Activated CD8-positive, alpha-beta memory T cell treated with anti-CD3 and anti-CD28 coated beads, Interleukin-2, amount 50 U/mL, for 1 hour (primary cell): ENCODE measurements at regions not wholly inside any gene's neighbourhood (a gene's known extent, or its start where the extent isn't known, plus 50 kb on each side); places are given as distances from the start of the nearest gene placed in this dataset.
"Not testable (repeated sequence)": the region's sequence is repeated elsewhere in the genome, so short reads cannot be mapped to it uniquely, and the experiment has no call there.

ENCODE experiments used
- DNase-seq: peaks from one replicate; pipeline ENCODE4 v3.0.0-alpha.2; 2020; ENCODE audit errors: extremely low read depth

DNA sequence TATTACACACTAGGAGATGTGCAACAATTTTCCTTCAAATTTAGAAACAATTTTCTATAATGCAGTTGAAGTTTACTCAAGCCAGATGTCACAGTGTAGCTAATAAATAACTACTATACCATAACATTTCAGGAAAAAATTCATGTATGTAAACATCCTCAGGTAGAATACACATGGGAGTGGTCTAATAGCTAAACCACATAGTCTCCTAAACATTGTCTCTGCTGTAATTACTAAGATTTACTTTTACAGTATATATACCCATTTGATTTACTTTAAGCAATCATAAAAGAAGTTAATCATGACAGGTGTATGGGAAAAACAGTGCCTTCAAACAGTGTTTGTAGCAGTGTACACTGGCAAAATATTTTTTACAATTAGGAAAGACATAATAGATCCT is 110.1 kb upstream of the GRM7 start:
- no peak for DNase-seq

DNA sequence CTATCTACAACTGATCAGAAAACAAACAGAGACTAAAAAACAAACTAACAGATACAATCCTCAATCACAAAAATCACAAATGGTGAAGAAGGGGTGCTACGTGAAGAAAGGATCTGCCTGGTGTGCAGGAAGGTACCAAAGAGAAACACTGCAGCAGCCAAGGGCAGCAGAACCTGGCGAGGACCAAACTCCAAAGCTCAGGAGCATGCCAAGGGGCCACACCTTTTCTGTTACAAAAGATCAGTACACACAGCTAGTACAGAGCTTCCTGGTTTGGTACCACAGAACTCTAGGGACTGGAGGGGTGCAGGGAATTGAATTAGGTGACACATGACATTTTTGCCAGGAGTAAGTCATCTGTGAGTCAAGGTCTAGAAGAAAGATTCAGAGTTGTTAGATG is 107.4 kb upstream of the GRM7 start:
- DNase-seq = no peak

DNA sequence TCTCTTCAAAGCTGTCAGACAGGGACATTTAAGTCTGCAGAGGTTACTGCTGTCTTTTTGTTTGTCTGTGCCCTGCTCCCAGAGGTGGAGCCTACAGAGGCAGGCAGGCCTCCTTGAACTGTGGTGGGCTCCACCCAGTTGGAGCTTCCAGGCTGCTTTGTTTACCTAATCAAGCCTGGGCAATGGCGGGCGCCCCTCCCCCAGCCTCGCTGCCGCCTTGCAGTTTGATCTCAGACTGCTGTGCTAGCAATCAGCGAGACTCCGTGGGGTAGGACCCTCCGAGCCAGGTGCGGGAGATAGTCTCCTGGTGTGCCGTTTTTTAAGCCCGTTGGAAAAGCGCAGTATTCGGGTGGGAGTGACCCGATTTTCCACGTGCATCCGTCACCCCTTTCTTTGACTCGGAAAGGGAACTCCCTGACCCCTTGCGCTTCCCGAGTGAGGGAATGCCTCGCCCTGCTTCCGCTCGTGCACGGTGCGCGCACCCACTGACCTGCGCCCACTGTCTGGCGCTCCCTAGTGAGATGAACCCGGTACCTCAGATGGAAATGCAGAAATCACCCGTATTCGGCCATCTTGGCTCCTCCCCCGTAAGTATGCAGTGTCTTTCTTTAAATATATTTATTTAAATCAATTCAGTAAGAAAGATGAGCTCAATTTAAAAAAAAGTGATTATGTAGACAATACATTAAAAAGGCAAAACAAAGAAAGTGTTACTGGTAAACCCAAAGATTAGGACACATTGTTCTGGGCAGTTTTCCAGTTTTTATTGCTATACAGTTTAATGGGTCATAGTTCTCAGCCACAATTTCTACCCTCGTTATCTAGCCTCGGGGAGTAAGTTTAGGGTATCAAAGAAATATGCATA is 91.2 kb upstream of the GRM7 start:
- not testable (repeated sequence) for DNase-seq

DNA sequence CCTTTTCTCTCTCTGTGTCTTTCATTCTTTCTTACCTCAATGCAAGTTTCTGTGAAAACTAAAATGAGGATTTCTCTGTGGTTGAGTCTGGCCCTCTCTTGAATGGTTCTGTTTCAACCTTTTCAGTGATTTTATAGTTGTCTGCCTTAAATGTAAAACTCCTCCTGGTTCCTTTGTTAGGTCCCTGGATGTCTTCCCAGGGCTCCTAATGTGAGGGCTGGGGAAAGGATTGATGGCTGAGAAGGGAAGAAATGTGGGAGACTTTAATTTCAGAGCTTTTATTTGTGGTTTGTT is 90.6 kb upstream of the GRM7 start:
- DNase-seq = no peak

DNA sequence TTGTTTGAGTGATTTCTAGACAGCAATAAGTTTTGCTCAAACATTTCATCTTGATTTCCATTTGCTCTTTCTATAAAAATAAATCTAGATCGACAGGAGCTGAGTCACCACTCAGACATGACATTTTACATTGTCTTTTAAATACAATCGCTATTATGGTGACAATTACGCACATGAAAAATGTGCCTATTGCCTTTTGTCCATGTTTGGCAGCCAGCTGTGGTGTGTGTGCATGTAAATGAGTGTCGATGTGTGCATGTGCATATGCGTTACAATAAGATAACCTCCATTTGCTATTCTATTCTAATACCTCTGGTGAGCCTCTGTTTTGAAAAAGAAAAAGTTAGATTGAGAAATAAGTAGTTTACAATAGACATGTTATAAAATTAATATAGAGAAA is 89.7 kb upstream of the GRM7 start:
- DNase-seq = no peak

DNA sequence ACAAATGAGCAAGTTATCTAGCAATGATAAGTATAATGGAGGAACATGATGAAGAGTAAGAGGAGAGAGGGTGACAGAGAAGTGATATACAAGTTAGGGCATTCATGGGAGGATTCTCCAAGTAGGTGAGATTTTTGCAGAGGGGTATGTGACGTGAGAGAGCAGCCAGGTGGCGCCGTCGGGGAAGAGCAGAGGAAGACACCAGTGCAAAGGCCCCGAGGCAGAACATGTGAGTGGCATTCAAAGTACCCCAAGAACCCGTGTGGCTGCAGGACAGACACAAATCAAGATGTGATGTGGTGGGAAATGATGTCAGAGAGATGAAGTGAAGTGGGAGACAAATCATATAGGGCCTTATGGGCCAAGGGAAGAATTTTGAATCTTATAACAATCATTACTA is 81.8 kb upstream of the GRM7 start:
- no peak for DNase-seq

DNA sequence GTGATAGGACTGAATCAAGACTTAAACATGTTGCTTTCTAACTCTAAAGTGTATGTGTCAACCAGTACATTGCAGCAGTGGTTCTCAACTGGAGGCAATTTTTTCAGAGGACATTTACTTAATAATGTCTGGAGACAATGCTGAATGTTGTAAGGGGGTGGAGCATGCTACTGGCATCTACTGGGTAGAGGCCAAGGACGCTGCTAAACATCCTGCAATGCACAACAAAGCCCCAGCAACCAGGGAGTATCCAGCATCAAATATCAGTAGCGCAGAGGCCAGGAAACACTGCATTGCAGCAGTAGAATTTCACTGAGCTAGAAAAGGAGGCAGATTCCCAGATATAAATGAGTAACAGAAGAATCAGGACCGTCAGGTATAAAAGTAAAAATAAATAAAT is 79.8 kb upstream of the GRM7 start:
- no peak for DNase-seq

DNA sequence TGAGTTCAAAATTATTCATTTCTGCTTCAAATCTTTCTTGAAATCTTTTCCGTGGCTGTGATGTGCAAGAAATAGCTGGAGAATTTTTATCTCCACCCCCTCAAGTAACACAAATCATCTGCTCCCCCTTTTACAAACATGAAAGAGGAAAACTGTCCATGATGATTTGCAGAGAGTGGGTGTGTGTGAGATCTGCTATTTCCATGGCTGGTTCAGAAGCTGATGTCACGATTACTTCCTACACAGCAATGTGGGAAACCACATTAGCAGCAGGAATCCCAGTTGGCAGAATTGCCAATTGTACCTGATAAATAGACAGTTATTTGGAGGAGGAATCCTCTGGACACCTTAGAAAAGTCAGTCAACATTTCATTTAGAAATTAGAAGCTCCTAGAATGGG is 75.2 kb upstream of the GRM7 start:
- DNase-seq = no peak

DNA sequence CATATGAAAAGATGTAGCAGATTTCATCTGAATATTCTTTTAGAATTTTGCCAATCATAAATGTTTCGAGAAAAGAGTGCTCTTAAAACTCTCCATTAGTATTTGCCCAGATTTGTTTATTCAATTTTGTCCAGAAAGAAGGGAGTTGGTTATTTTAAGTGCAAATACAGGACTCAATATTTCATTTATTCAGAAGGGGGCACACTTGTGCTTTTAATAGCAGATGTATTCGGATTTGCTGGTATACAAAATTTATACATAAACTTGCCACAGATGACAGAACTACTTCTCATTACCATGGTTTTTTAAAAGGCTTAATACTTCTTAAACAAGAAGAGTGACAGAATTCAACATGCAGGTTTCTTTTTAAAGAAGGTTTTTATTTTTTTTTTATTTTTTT is 69.8 kb upstream of the GRM7 start:
- no peak for DNase-seq

DNA sequence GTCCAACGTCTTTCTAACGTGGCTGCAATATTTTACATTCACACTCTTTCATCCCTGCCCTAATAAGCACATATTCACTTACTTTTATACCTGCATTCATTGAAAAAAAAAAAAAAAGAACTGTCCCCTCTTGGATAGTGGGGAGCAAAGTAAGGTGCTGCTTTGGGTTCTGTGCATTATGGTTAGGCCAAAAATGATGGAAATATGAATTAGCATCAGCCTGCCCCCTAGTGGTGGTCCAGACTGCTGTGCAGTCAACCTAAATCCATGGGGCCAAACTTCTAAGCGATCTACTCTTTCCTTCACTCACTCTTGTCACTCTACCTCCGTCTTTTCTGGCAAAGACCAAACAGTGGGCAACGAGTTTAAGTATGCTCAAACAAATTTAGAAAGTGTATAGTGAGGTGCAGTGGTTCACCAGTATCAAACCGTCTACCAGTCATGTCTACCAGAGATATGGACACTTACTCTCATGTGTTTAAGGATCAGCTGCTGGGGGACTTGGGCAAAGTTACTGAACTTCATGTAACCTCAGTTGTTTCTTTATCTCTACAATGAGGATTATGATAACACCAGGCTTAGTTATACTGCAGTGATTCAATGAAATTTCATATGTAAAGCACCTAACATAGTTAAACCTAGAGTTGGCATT is 61.5 kb upstream of the GRM7 start:
- DNase-seq = no peak

DNA sequence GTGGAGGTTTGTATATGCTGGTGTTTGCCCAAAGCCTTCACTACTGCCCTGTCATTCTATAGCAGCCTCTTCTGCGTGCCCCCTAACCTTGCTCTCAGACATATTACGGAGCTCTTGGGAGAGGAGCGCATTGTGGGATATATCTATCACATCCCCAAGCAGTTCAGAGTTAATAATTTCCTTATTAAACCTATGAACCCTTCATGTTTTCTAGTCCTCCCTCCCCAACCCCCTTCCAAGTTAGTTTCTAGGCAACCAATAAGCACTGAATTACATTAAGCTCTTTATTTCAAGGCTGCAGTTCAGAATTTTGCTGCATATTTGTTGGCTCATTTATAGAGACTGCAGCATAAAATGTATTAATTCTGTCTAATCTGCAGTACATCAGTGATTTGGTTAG is 57.3 kb upstream of the GRM7 start:
- no peak for DNase-seq

DNA sequence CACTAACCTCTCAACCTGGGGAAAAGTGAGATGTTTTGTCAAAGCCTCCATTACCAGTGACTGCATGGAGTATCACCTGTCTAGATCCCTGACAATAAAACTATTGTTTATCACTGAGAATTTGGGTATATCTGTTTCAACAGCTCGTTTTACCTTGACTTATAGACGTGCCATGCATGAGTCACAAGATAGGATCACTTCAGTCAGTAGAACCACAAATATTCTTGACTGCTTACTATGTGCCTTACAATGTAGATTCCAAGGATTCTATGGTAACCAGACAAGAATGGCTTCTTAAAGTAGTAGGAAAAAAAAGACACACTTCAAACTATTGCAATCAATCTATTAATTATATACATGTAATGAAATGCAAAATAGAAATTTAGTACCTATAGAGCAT is 55.7 kb upstream of the GRM7 start:
- DNase-seq = no peak

DNA sequence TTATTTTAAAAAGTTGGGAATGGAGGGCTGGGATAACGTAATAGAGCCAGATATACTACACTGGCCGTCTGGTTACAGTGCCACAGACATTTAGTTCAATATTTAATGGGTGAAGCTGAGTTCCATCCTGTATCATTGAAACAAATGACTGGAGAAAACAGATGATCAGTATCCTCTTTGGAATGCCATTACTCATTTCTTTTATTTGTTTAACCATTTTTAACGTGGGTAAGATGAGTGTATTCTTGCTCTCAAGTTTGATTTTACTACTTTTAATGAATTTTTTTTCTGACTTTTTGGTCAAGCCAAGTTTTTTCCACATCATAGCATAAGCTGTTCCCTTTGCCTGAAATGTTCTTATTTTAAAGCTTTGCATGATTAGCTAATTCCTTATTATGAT is 53.9 kb upstream of the GRM7 start:
- no peak for DNase-seq

DNA sequence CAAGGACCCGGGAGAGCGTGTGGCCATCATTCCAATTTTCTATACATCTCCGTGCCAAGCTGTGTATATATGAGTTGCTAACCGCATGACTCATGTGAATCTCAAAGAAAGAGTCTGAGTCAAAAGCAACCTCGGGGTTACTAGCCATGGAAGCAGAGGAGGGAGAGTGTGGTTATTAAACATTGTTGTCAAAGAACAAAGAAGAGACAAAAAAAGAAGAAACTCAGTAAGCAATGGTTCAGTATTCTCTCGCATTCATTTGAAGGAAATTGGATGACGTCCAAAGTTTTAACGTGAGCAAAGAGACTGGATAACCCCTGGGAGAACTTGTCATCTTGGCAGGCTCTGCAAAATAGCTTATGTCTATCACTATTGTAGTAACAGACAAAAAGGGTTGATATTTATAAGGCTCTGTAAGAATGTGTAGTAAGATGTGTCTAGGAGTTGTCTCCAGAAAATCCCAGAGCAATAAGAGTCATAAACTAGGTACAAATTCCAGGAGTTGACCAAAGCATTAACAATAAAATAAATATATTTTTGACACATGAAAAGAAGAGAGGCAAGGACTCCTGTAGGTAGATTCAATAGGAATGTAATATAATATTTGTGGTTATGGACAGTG is 52.8 kb upstream of the GRM7 start:
- no peak for DNase-seq

DNA sequence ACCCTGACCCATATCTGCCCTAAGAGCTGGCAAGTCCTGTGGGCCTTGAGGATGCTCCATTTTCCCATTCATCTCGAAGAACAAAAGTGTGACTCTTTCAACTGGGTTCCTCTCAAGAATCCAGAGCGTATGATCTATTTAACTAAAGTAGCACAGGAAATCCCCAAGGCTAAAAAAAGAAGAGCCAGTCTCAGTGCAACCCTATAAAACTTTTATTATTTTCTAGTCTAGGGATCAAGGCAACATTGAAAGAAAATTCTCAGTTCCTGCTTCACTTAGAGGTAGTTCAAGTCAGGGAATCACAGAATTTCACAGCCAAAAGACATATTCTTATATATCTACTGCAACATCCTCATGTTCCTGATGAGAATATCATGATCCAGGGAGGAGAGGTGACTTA is 51.6 kb upstream of the GRM7 start:
- DNase-seq = no peak
